Neuronal stem cell (in vitro differentiated cells): ENCODE measurements at regions not wholly inside any gene's neighbourhood (a gene's known extent, or its start where the extent isn't known, plus 50 kb on each side); places are given as distances from the start of the nearest gene placed in this dataset.

ENCODE experiments used
- DNase-seq: peaks from one replicate; pipeline ENCODE4 v3.0.0-alpha.2; 2013; ENCODE audit warnings: low spot score
- H2AFZ ChIP-seq: one replicate; pipeline ENCODE4 v1.6.1; 2013; ENCODE audit warnings: mild to moderate bottlenecking, low read length, inconsistent platforms
- H2AK5ac ChIP-seq: 2 replicates; pipeline ENCODE4 v1.6.1; 2013; ENCODE audit warnings: low read depth, mild to moderate bottlenecking, inconsistent platforms, low read length, moderate library complexity, mixed read lengths
- H2BK120ac ChIP-seq: 2 replicates; pipeline ENCODE4 v1.6.1; 2013; ENCODE audit warnings: low read depth, mild to moderate bottlenecking, inconsistent platforms, low read length, moderate library complexity, mixed read lengths
- H2BK12ac ChIP-seq: one replicate; pipeline ENCODE4 v1.6.1; 2013; ENCODE audit warnings: low read length, inconsistent platforms
- H2BK15ac ChIP-seq: 2 replicates; pipeline ENCODE4 v1.6.1; 2013; ENCODE audit warnings: mild to moderate bottlenecking, low read length, inconsistent platforms, mixed read lengths
- H2BK5ac ChIP-seq: one replicate; pipeline ENCODE4 v1.6.1; 2013; ENCODE audit warnings: inconsistent platforms, mild to moderate bottlenecking, low read length, moderate library complexity
- H3K14ac ChIP-seq: one replicate; pipeline ENCODE4 v1.6.1; 2013; ENCODE audit warnings: low read length, inconsistent platforms
- H3K18ac ChIP-seq: 2 replicates; pipeline ENCODE4 v1.6.1; 2013; ENCODE audit warnings: low read length, inconsistent platforms
- H3K23ac ChIP-seq: 2 replicates; pipeline ENCODE4 v1.6.1; 2013; ENCODE audit warnings: low read depth, mild to moderate bottlenecking, mixed read lengths, low read length, inconsistent platforms; ENCODE audit not compliant: poor library complexity
- H3K27ac ChIP-seq: replicated peaks from 3 replicates; pipeline ENCODE4 v1.5.1; 2013; ENCODE audit warnings: low read length, inconsistent platforms
- H3K27me3 ChIP-seq, 3 experiments: 2 replicates each; pipeline ENCODE4 v1.6.1; 2013; ENCODE audit warnings: low read length in 3 of 3, mild to moderate bottlenecking in 2 of 3, inconsistent platforms in 1 of 3, low read depth in 1 of 3, mixed read lengths in 1 of 3, moderate library complexity in 1 of 3; ENCODE audit not compliant: control insufficient read depth in 3 of 3, insufficient read depth in 3 of 3
- H3K36me3 ChIP-seq, 2 donors: replicated peaks in 1 of 2; 2 replicates each; pipeline ENCODE4 v1.6.1; 2013; ENCODE audit warnings: low read length in 2 of 2; ENCODE audit not compliant: control insufficient read depth in 2 of 2, insufficient read depth in 2 of 2
- H3K4ac ChIP-seq: 2 replicates; pipeline ENCODE4 v1.6.1; 2013; ENCODE audit warnings: inconsistent platforms, mild to moderate bottlenecking, low read length, moderate library complexity
- H3K4me1 ChIP-seq, 2 donors: 1 replicate in 1 of 2; 2 replicates in 1 of 2; pipeline ENCODE4 v1.6.1; 2013; ENCODE audit warnings: low read length in 2 of 2, low read depth in 1 of 2; ENCODE audit not compliant: control insufficient read depth in 2 of 2, insufficient read depth in 1 of 2
- H3K4me2 ChIP-seq: one replicate; pipeline ENCODE4 v1.6.1; 2013; ENCODE audit warnings: mild to moderate bottlenecking, low read length, inconsistent platforms; ENCODE audit not compliant: insufficient read depth, poor library complexity, severe bottlenecking
- H3K4me3 ChIP-seq, 2 donors: 2 replicates each; pipeline ENCODE4 v1.5.1; 2013; ENCODE audit warnings: low read length in 2 of 2, mild to moderate bottlenecking in 2 of 2, inconsistent platforms in 1 of 2, moderate library complexity in 1 of 2
- H3K79me1 ChIP-seq: one replicate; pipeline ENCODE4 v1.6.1; 2013; ENCODE audit warnings: low read depth, mild to moderate bottlenecking, inconsistent platforms, low read length, moderate library complexity
- H3K9ac ChIP-seq: one replicate; pipeline ENCODE4 v1.6.1; 2013; ENCODE audit warnings: mild to moderate bottlenecking, low read depth, low read length, inconsistent platforms; ENCODE audit not compliant: poor library complexity
- H3K9me3 ChIP-seq, 2 donors: replicated peaks in 1 of 2; 2 replicates each; pipeline versions ENCODE3 to v1.6.1; 2013; ENCODE audit warnings: low read length in 2 of 2, mild to moderate bottlenecking in 2 of 2, inconsistent platforms in 1 of 2, low read depth in 1 of 2, mixed read lengths in 1 of 2, moderate library complexity in 1 of 2; ENCODE audit not compliant: control insufficient read depth in 2 of 2, insufficient read depth in 1 of 2
- H4K8ac ChIP-seq: one replicate; pipeline ENCODE4 v1.6.1; 2013; ENCODE audit warnings: low read depth, mild to moderate bottlenecking, inconsistent platforms, low read length, moderate library complexity
- H4K91ac ChIP-seq: one replicate; pipeline ENCODE4 v1.6.1; 2013; ENCODE audit warnings: low read length, low read depth, mild to moderate bottlenecking, inconsistent platforms; ENCODE audit not compliant: poor library complexity
- WGBS, 2 donors: extraction: QIAGEN DNeasy Blood & Tissue Kit; methylation state at CpG; one replicate each; pipeline ENCODE4 v1.1.7; 2013; ENCODE audit warnings: missing lambda C conversion rate in 2 of 2, mixed read lengths in 1 of 2; ENCODE audit not compliant: insufficient read length in 2 of 2, insufficient replicate concordance in 1 of 2; ENCODE audit errors: extremely low coverage in 2 of 2; 5-methylcytosine and 5-hydroxymethylcytosine counted together

GRCh38 chr4:14149176-14150053 lies 521.9 kb upstream of the BOD1L1 start:
- H4K91ac ChIP-seq = no peak overlapping the region
- no peak overlapping the region for H3K18ac ChIP-seq
- H3K14ac ChIP-seq = no peak overlapping the region
- H3K4me2 ChIP-seq = no peak overlapping the region
- no CpG with 5 or more reads among the region's 6 CpGs for WGBS, 2 donors
- no peaks in the 10 kb centered on the region for H3K36me3 ChIP-seq
- no peak overlapping the region for H3K4ac ChIP-seq
- no peak overlapping the region for H3K4me3 ChIP-seq
- H2AFZ ChIP-seq = peak overlapping the region; percentile 16
- H3K79me1 ChIP-seq = no peaks in the 10 kb centered on the region
- no peak overlapping the region for H3K23ac ChIP-seq
- no peak overlapping the region for H2BK12ac ChIP-seq
- peaks cover 0 to 2% of the 10 kb centered on the region in 2 donors for H3K9me3 ChIP-seq
- no peak overlapping the region for H2AK5ac ChIP-seq
- H2BK5ac ChIP-seq = no peak overlapping the region
- no peak for DNase-seq
- H4K8ac ChIP-seq = no peak overlapping the region
- peaks cover 0 to 13% of the 10 kb centered on the region in 2 donors for H3K4me1 ChIP-seq
- H3K27me3 ChIP-seq = no peaks in the 10 kb centered on the region
- H3K9ac ChIP-seq = no peak overlapping the region
- no peak overlapping the region for H3K27ac ChIP-seq
- H2BK15ac ChIP-seq = no peak overlapping the region
- H2BK120ac ChIP-seq = no peak overlapping the region

GRCh38 chr4:14151101-14151500 lies 523.6 kb upstream of the BOD1L1 start:
- Histone ChIP-seq H3K4me1 (peaks cover 0 to 13% of the 10 kb centered on the region in 2 donors), H3K18ac (no peak overlapping the region), H2BK120ac (no peak overlapping the region)

GRCh38 chr4:14152834-14153519 lies 525.5 kb upstream of the BOD1L1 start:
- Histone ChIP-seq H3K4ac (no peak overlapping the region), H2BK120ac (no peak overlapping the region), H2BK12ac (no peak overlapping the region), H3K4me3 (no peak overlapping the region), H3K14ac (no peak overlapping the region), H3K4me1 (peaks cover 0 to 13% of the 10 kb centered on the region in 2 donors), H3K9me3 (no peaks in the 10 kb centered on the region), H2AK5ac (no peak overlapping the region), H4K8ac (no peak overlapping the region), H2AFZ (no peak overlapping the region), H2BK15ac (no peak overlapping the region), H3K27me3 (no peaks in the 10 kb centered on the region), H3K4me2 (no peak overlapping the region), H3K18ac (no peak overlapping the region), H4K91ac (no peak overlapping the region), H3K27ac (no peak overlapping the region), H3K79me1 (no peaks in the 10 kb centered on the region), H2BK5ac (no peak overlapping the region), H3K36me3 (no peaks in the 10 kb centered on the region), H3K9ac (no peak overlapping the region), H3K23ac (no peak overlapping the region)
- no peak for DNase-seq
- WGBS, 2 donors = no CpG with 5 or more reads among the region's 4 CpGs

More at GRCh38 chr4:14151101-14151500, 523.6 kb upstream of the BOD1L1 start:
- no peak overlapping the region for H2BK15ac ChIP-seq
- no peak overlapping the region for H2AK5ac ChIP-seq
- no peak overlapping the region for H2BK5ac ChIP-seq
- WGBS, 2 donors = no CpG with 5 or more reads among the region's 2 CpGs
- H2BK12ac ChIP-seq = no peak overlapping the region
- no peak overlapping the region for H4K91ac ChIP-seq
- H3K36me3 ChIP-seq = no peaks in the 10 kb centered on the region
- no peaks in the 10 kb centered on the region for H3K27me3 ChIP-seq
- no peak overlapping the region for H2AFZ ChIP-seq
- H3K23ac ChIP-seq = no peak overlapping the region
- peaks cover 0 to 2% of the 10 kb centered on the region in 2 donors for H3K9me3 ChIP-seq
- no peak overlapping the region for H3K14ac ChIP-seq
- H3K79me1 ChIP-seq = no peaks in the 10 kb centered on the region
- no peak overlapping the region for H3K9ac ChIP-seq
- DNase-seq = no peak
- no peak overlapping the region for H3K4me2 ChIP-seq
- H3K4me3 ChIP-seq = no peak overlapping the region
- no peak overlapping the region for H3K4ac ChIP-seq
- no peak overlapping the region for H3K27ac ChIP-seq
- no peak overlapping the region for H4K8ac ChIP-seq

- Histone ChIP-seq H2AFZ (no peak overlapping the region), H3K18ac (no peak overlapping the region), H4K91ac (no peak overlapping the region), H2BK12ac (no peak overlapping the region), H2BK120ac (no peak overlapping the region), H3K23ac (no peak overlapping the region), H3K9ac (no peak overlapping the region), H3K27ac (no peak overlapping the region), H3K4me1 (no peaks in the 10 kb centered on the region), H3K4me3 (no peak overlapping the region), H3K79me1 (no peaks in the 10 kb centered on the region), H2BK5ac (no peak overlapping the region), H2BK15ac (no peak overlapping the region), H3K27me3 (no peaks in the 10 kb centered on the region), H4K8ac (no peak overlapping the region), H3K4ac (no peak overlapping the region), H3K4me2 (no peak overlapping the region), H3K36me3 (no peaks in the 10 kb centered on the region), H3K14ac (no peak overlapping the region), H2AK5ac (no peak overlapping the region), H3K9me3 (no peaks in the 10 kb centered on the region)
- WGBS, 2 donors = no CpG with 5 or more reads among the region's 3 CpGs
- no peak for DNase-seq
These were observed 528.3 kb upstream of the BOD1L1 start for GRCh38 chr4:14155803-14156202.
